Mammary epithelial cell (primary cell): ENCODE measurements at regions not wholly inside any gene's neighbourhood (a gene's known extent, or its start where the extent isn't known, plus 50 kb on each side); places are given as distances from the start of the nearest gene placed in this dataset.

Experiments
- EZH2 ChIP-seq: IDR thresholded peaks from 2 replicates; pipeline ENCODE4 v1.6.1; 2012; ENCODE audit warnings: low read length, inconsistent platforms, borderline replicate concordance
- TF ChIP-seq, protein P1 (sequence below), 2 donors: IDR thresholded peaks in 1 of 2; conservative IDR thresholded peaks in 1 of 2; 2 replicates each; pipeline ENCODE4 v1.5.1; 2011 to 2012; ENCODE audit warnings: inconsistent platforms in 2 of 2, low read length in 2 of 2, mild to moderate bottlenecking in 2 of 2, control low read depth in 1 of 2, low read depth in 1 of 2; ENCODE audit not compliant: insufficient read depth in 1 of 2; ENCODE audit errors: extremely low read depth in 1 of 2

DNA sequence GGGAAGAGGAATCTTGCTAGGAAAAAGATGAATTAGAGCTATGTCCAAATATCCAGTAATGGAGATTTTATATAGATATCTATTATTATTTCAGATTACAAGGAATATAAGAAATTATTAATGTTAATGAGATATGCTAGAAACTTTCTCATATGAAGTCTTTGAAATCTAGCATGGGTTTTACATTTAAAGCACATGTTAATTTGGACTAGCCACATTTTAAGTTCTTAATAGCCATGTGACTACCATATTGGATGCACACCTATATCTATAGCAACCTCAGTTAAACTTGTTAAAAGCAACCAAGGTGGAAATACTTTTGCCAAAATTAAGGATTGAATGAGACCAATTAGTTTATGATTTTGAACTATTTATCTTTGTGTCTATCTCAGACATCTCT is 86.7 kb upstream of the CNTNAP4 start:
- TF ChIP-seq, protein P1, sequence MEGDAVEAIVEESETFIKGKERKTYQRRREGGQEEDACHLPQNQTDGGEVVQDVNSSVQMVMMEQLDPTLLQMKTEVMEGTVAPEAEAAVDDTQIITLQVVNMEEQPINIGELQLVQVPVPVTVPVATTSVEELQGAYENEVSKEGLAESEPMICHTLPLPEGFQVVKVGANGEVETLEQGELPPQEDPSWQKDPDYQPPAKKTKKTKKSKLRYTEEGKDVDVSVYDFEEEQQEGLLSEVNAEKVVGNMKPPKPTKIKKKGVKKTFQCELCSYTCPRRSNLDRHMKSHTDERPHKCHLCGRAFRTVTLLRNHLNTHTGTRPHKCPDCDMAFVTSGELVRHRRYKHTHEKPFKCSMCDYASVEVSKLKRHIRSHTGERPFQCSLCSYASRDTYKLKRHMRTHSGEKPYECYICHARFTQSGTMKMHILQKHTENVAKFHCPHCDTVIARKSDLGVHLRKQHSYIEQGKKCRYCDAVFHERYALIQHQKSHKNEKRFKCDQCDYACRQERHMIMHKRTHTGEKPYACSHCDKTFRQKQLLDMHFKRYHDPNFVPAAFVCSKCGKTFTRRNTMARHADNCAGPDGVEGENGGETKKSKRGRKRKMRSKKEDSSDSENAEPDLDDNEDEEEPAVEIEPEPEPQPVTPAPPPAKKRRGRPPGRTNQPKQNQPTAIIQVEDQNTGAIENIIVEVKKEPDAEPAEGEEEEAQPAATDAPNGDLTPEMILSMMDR (conservative IDR thresholded peaks at IDR 0.05 in 1 of 2, IDR thresholded peaks at IDR 0.05 in 1 of 2; ENCODE audit: extremely low read depth in 1 of 2, insufficient read depth in 1 of 2, low read depth in 1 of 2, low read length in 2 of 2): no peak
- TF ChIP-seq EZH2: no peak
